ENCODE measurements at regions not wholly inside any gene's neighbourhood (a gene's known extent, or its start where the extent isn't known, plus 50 kb on each side); places are given as distances from the start of the nearest gene placed in this dataset.

DNA sequence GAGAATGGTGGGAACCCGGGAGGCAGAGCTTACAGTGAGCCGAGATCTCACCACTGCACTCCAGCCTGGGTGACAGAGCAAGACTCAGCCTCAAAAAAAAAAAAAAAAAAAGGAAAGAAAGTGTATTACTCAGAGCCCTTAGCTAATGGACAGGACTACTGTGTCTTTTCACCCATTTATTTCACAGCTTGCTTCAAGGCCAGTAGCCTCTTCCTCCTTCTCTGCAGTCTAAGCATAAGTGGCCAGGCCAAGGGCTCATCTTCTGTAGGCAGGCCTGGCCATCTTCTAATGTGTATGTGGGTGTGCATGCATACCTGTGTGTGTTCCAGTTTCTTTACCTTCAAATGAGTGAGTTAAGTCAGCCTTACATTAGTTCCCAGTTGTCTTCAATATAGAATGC, 94.8 kb upstream of the GDF10 start:
- Histone ChIP-seq H3K4me3 (ENCODE audit: low read length) (no peak overlapping the region), H3K36me3 (ENCODE audit: control insufficient read depth, insufficient read depth, low read length) (no peaks in the 10 kb centered on the region), H2BK5ac (ENCODE audit: low read length) (no peak overlapping the region), H3K9ac (ENCODE audit: low read length) (no peak overlapping the region), H4K8ac (ENCODE audit: low read depth, low read length) (no peak overlapping the region), H3K18ac (ENCODE audit: low read length) (no peak overlapping the region), H3K79me1 (ENCODE audit: low read length) (no peaks in the 10 kb centered on the region), H3K79me2 (ENCODE audit: control insufficient read depth, insufficient read depth, low read length) (no peaks in the 10 kb centered on the region), H3K27ac (ENCODE audit: low read depth, low read length) (no peak overlapping the region), H3K56ac (ENCODE audit: low read length) (no peak overlapping the region), H4K5ac (ENCODE audit: low read length) (no peak overlapping the region), H3K27me3 (ENCODE audit: insufficient read depth, low read length, poor library complexity) (no peaks in the 10 kb centered on the region), H3K4me2 (ENCODE audit: low read length) (no peak overlapping the region), H2BK120ac (ENCODE audit: low read depth, low read length) (no peak overlapping the region), H2AK5ac (ENCODE audit: low read length) (no peak overlapping the region), H3K23ac (ENCODE audit: low read length) (no peak overlapping the region), H3K4me1 (ENCODE audit: control insufficient read depth, low read depth, low read length) (no peaks in the 10 kb centered on the region), H2BK15ac (replicated peaks; ENCODE audit: low read depth) (no peak overlapping the region), H3K4ac (ENCODE audit: low read depth, low read length) (no peak overlapping the region)
- WGBS (ENCODE audit: extremely low coverage, insufficient coverage, low lambda C conversion rate) = no CpG with 5 or more reads among the region's 2 CpGs
- DNase-seq = no peak

- Histone ChIP-seq H3K9ac (ENCODE audit: low read length) (no peak overlapping the region), H3K27me3 (ENCODE audit: insufficient read depth, low read length, poor library complexity) (no peaks in the 10 kb centered on the region), H2BK5ac (ENCODE audit: low read length) (no peak overlapping the region), H3K18ac (ENCODE audit: low read length) (no peak overlapping the region), H2BK120ac (ENCODE audit: low read depth, low read length) (no peak overlapping the region), H3K79me2 (ENCODE audit: control insufficient read depth, insufficient read depth, low read length) (no peaks in the 10 kb centered on the region), H3K4me1 (ENCODE audit: control insufficient read depth, low read depth, low read length) (no peaks in the 10 kb centered on the region), H3K79me1 (ENCODE audit: low read length) (no peaks in the 10 kb centered on the region), H3K4me2 (ENCODE audit: low read length) (no peak overlapping the region), H4K8ac (ENCODE audit: low read depth, low read length) (no peak overlapping the region), H3K4ac (ENCODE audit: low read depth, low read length) (no peak overlapping the region), H2BK15ac (replicated peaks; ENCODE audit: low read depth) (no peak overlapping the region), H3K4me3 (ENCODE audit: low read length) (no peak overlapping the region), H3K23ac (ENCODE audit: low read length) (no peak overlapping the region), H3K56ac (ENCODE audit: low read length) (no peak overlapping the region), H3K36me3 (ENCODE audit: control insufficient read depth, insufficient read depth, low read length) (no peaks in the 10 kb centered on the region), H2AK5ac (ENCODE audit: low read length) (no peak overlapping the region), H4K5ac (ENCODE audit: low read length) (no peak overlapping the region), H3K27ac (ENCODE audit: low read depth, low read length) (no peak overlapping the region)
- no peak for DNase-seq
- no CpG with 5 or more reads among the region's 3 CpGs for whole genome bisulfite sequencing (ENCODE audit: extremely low coverage, insufficient coverage, low lambda C conversion rate)
These were observed 93.3 kb upstream of the GDF10 start for GRCh38 chr10:47206449-47207280.

DNA sequence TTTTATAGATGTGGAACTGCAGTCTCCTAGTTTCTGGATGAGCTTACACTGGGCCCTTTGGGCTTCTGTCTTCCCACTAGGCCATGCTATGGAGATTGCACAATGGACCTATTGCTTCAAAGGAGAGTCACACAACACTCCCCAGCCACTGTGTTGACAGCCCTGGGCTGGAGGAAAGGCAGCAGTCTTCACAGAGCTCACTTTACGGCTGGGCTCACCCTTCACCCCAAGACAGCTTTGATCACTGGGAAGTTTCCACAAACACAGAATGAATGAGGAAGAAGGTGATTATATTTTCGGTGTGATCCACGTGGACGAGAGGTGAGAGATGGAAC, 92.7 kb upstream of the GDF10 start:
- no peak overlapping the region for H2BK120ac ChIP-seq (ENCODE audit: low read depth, low read length)
- no peak overlapping the region for H3K9ac ChIP-seq (ENCODE audit: low read length)
- H3K36me3 ChIP-seq (ENCODE audit: control insufficient read depth, insufficient read depth, low read length) = no peaks in the 10 kb centered on the region
- no peaks in the 10 kb centered on the region for H3K27me3 ChIP-seq (ENCODE audit: insufficient read depth, low read length, poor library complexity)
- no peak overlapping the region for H3K4ac ChIP-seq (ENCODE audit: low read depth, low read length)
- no peak overlapping the region for H3K23ac ChIP-seq (ENCODE audit: low read length)
- no CpG with 5 or more reads among the region's 4 CpGs for WGBS (ENCODE audit: extremely low coverage, insufficient coverage, low lambda C conversion rate)
- no peak overlapping the region for H4K8ac ChIP-seq (ENCODE audit: low read depth, low read length)
- H4K5ac ChIP-seq (ENCODE audit: low read length) = no peak overlapping the region
- H3K79me1 ChIP-seq (ENCODE audit: low read length) = no peaks in the 10 kb centered on the region
- no peak overlapping the region for H3K4me3 ChIP-seq (ENCODE audit: low read length)
- H3K56ac ChIP-seq (ENCODE audit: low read length) = no peak overlapping the region
- no peak overlapping the region for H3K27ac ChIP-seq (ENCODE audit: low read depth, low read length)
- no peaks in the 10 kb centered on the region for H3K4me1 ChIP-seq (ENCODE audit: control insufficient read depth, low read depth, low read length)
- H3K4me2 ChIP-seq (ENCODE audit: low read length) = no peak overlapping the region
- DNase-seq = no peak
- no peak overlapping the region for H2BK5ac ChIP-seq (ENCODE audit: low read length)
- no peak overlapping the region for H2BK15ac ChIP-seq (replicated peaks; ENCODE audit: low read depth)
- H3K18ac ChIP-seq (ENCODE audit: low read length) = no peak overlapping the region
- H2AK5ac ChIP-seq (ENCODE audit: low read length) = no peak overlapping the region
- no peaks in the 10 kb centered on the region for H3K79me2 ChIP-seq (ENCODE audit: control insufficient read depth, insufficient read depth, low read length)

GRCh38 chr10:47207894-47208469, 92.0 kb upstream of the GDF10 start:
- Histone ChIP-seq H3K23ac (ENCODE audit: low read length) (no peak overlapping the region), H2BK15ac (replicated peaks; ENCODE audit: low read depth) (no peak overlapping the region), H4K8ac (ENCODE audit: low read depth, low read length) (no peak overlapping the region), H3K79me2 (ENCODE audit: control insufficient read depth, insufficient read depth, low read length) (no peaks in the 10 kb centered on the region), H3K4me1 (ENCODE audit: control insufficient read depth, low read depth, low read length) (no peaks in the 10 kb centered on the region), H4K5ac (ENCODE audit: low read length) (no peak overlapping the region), H3K56ac (ENCODE audit: low read length) (no peak overlapping the region), H3K79me1 (ENCODE audit: low read length) (no peaks in the 10 kb centered on the region), H2BK120ac (ENCODE audit: low read depth, low read length) (no peak overlapping the region), H3K4ac (ENCODE audit: low read depth, low read length) (no peak overlapping the region), H3K27me3 (ENCODE audit: insufficient read depth, low read length, poor library complexity) (no peaks in the 10 kb centered on the region), H3K4me3 (ENCODE audit: low read length) (no peak overlapping the region), H2AK5ac (ENCODE audit: low read length) (no peak overlapping the region), H3K27ac (ENCODE audit: low read depth, low read length) (no peak overlapping the region), H3K9ac (ENCODE audit: low read length) (no peak overlapping the region), H3K4me2 (ENCODE audit: low read length) (no peak overlapping the region), H2BK5ac (ENCODE audit: low read length) (no peak overlapping the region), H3K18ac (ENCODE audit: low read length) (no peak overlapping the region), H3K36me3 (ENCODE audit: control insufficient read depth, insufficient read depth, low read length) (no peaks in the 10 kb centered on the region)
- WGBS (ENCODE audit: extremely low coverage, insufficient coverage, low lambda C conversion rate) = no CpG with 5 or more reads among the region's 5 CpGs
- DNase-seq = peak; percentile 36

GRCh38 chr10:47209466-47209865, 90.5 kb upstream of the GDF10 start:
- H3K56ac ChIP-seq (ENCODE audit: low read length) = no peak overlapping the region

GRCh38 chr10:47214520-47214919, 85.5 kb upstream of the GDF10 start:
- no peaks in the 10 kb centered on the region for H3K27me3 ChIP-seq (ENCODE audit: insufficient read depth, low read length, poor library complexity)
- no peak overlapping the region for H4K8ac ChIP-seq (ENCODE audit: low read depth, low read length)
- H3K4me1 ChIP-seq (ENCODE audit: control insufficient read depth, low read depth, low read length) = no peaks in the 10 kb centered on the region
- no peak overlapping the region for H3K4me3 ChIP-seq (ENCODE audit: low read length)
- H4K5ac ChIP-seq (ENCODE audit: low read length) = no peak overlapping the region
- no peaks in the 10 kb centered on the region for H3K79me2 ChIP-seq (ENCODE audit: control insufficient read depth, insufficient read depth, low read length)
- no peak overlapping the region for H3K56ac ChIP-seq (ENCODE audit: low read length)
- H2BK15ac ChIP-seq (replicated peaks; ENCODE audit: low read depth) = no peak overlapping the region
- H2BK5ac ChIP-seq (ENCODE audit: low read length) = no peak overlapping the region
- no peak overlapping the region for H3K4ac ChIP-seq (ENCODE audit: low read depth, low read length)
- no peak overlapping the region for H3K18ac ChIP-seq (ENCODE audit: low read length)
- H3K36me3 ChIP-seq (ENCODE audit: control insufficient read depth, insufficient read depth, low read length) = no peaks in the 10 kb centered on the region
- no peak overlapping the region for H2BK120ac ChIP-seq (ENCODE audit: low read depth, low read length)
- H3K27ac ChIP-seq (ENCODE audit: low read depth, low read length) = no peak overlapping the region
- no peak overlapping the region for H3K4me2 ChIP-seq (ENCODE audit: low read length)
- DNase-seq = no peak
- no peaks in the 10 kb centered on the region for H3K79me1 ChIP-seq (ENCODE audit: low read length)
- H2AK5ac ChIP-seq (ENCODE audit: low read length) = no peak overlapping the region
- H3K23ac ChIP-seq (ENCODE audit: low read length) = no peak overlapping the region
- H3K9ac ChIP-seq (ENCODE audit: low read length) = no peak overlapping the region

More at GRCh38 chr10:47209466-47209865, 90.5 kb upstream of the GDF10 start:
- Histone ChIP-seq H4K5ac (ENCODE audit: low read length) (no peak overlapping the region), H3K4me3 (ENCODE audit: low read length) (no peak overlapping the region), H3K27ac (ENCODE audit: low read depth, low read length) (no peak overlapping the region), H3K4me1 (ENCODE audit: control insufficient read depth, low read depth, low read length) (no peaks in the 10 kb centered on the region), H3K36me3 (ENCODE audit: control insufficient read depth, insufficient read depth, low read length) (no peaks in the 10 kb centered on the region), H3K79me2 (ENCODE audit: control insufficient read depth, insufficient read depth, low read length) (no peaks in the 10 kb centered on the region), H3K27me3 (ENCODE audit: insufficient read depth, low read length, poor library complexity) (no peaks in the 10 kb centered on the region), H3K79me1 (ENCODE audit: low read length) (no peaks in the 10 kb centered on the region), H2AK5ac (ENCODE audit: low read length) (no peak overlapping the region), H2BK5ac (ENCODE audit: low read length) (no peak overlapping the region), H4K8ac (ENCODE audit: low read depth, low read length) (no peak overlapping the region), H3K4ac (ENCODE audit: low read depth, low read length) (no peak overlapping the region), H3K4me2 (ENCODE audit: low read length) (no peak overlapping the region), H3K18ac (ENCODE audit: low read length) (no peak overlapping the region), H2BK15ac (replicated peaks; ENCODE audit: low read depth) (no peak overlapping the region), H2BK120ac (ENCODE audit: low read depth, low read length) (no peak overlapping the region), H3K9ac (ENCODE audit: low read length) (no peak overlapping the region), H3K23ac (ENCODE audit: low read length) (no peak overlapping the region)
- WGBS (ENCODE audit: extremely low coverage, insufficient coverage, low lambda C conversion rate) = no CpG with 5 or more reads among the region's 1 CpG
- no peak for DNase-seq
